Stromal cell of bone marrow (primary cell): ENCODE measurements at regions not wholly inside any gene's neighbourhood (a gene's known extent, or its start where the extent isn't known, plus 50 kb on each side); places are given as distances from the start of the nearest gene placed in this dataset.
A peak's percentile ranks its signal among the peaks of the same experiment; 100 is the strongest.
"Not testable (repeated sequence)": the region's sequence is repeated elsewhere in the genome, so short reads cannot be mapped to it uniquely, and the experiment has no call there.

Experiments
- DNase-seq: peaks from one replicate; pipeline ENCODE4 v3.0.0-alpha.2; 2012; ENCODE audit warnings: low read depth

- DNase-seq, result no peak
Observed at GRCh38 chr6:37580176-37580955, 80.7 kb upstream of the CCDC167 start.

- no peak for DNase-seq
Observed at GRCh38 chr6:37579444-37580067, 79.9 kb upstream of the CCDC167 start.

- DNase-seq, result no peak
Observed at GRCh38 chr6:37578104-37578503, 78.4 kb upstream of the CCDC167 start.

GRCh38 chr6:37576336-37576737, 76.6 kb upstream of the CCDC167 start:
- peak; percentile 32 for DNase-seq

GRCh38 chr6:37575221-37575620, 75.5 kb upstream of the CCDC167 start:
- DNase-seq, result no peak

- DNase-seq, result no peak
Observed at GRCh38 chr6:37572334-37572733, 72.6 kb upstream of the CCDC167 start.

GRCh38 chr6:37570482-37571133, 70.9 kb upstream of the CCDC167 start:
- DNase-seq, result no peak

- DNase-seq, result no peak
Observed at GRCh38 chr6:37569743-37570481, 70.2 kb upstream of the CCDC167 start.

GRCh38 chr6:37569317-37569716, 69.6 kb upstream of the CCDC167 start:
- no peak for DNase-seq

GRCh38 chr6:37566950-37567349, 67.3 kb upstream of the CCDC167 start:
- DNase-seq, result no peak

- no peak for DNase-seq
Observed at GRCh38 chr6:37566111-37566949, 66.6 kb upstream of the CCDC167 start.

- DNase-seq, result no peak
Observed at GRCh38 chr6:37565267-37566110, 65.8 kb upstream of the CCDC167 start.

GRCh38 chr6:37562926-37563288, 63.2 kb upstream of the CCDC167 start:
- not testable (repeated sequence) for DNase-seq

- DNase-seq, result no peak
Observed at GRCh38 chr6:37561361-37561760, 61.7 kb upstream of the CCDC167 start.

- DNase-seq, result no peak
Observed at GRCh38 chr6:37560737-37561103, 61.0 kb upstream of the CCDC167 start.

- no peak for DNase-seq
Observed at GRCh38 chr6:37559501-37559900, 59.8 kb upstream of the CCDC167 start.

GRCh38 chr6:37559050-37559449, 59.4 kb upstream of the CCDC167 start:
- DNase-seq, result no peak

GRCh38 chr6:37558646-37559045, 59.0 kb upstream of the CCDC167 start:
- DNase-seq, result no peak

- DNase-seq, result no peak
Observed at GRCh38 chr6:37558168-37558567, 58.5 kb upstream of the CCDC167 start.

- no peak for DNase-seq
Observed at GRCh38 chr6:37557645-37558114, 58.0 kb upstream of the CCDC167 start.
